OCI-LY1 (cell line): ENCODE measurements at regions not wholly inside any gene's neighbourhood (a gene's known extent, or its start where the extent isn't known, plus 50 kb on each side); places are given as distances from the start of the nearest gene placed in this dataset.

Experiments
- H2AFZ ChIP-seq: fragments of 200-600 bp; sonication (generic), shearing (Covaris generic); 2 replicates; pipeline ENCODE4 v1.6.0; 2014; ENCODE audit warnings: antibody characterized with exemption, mild to moderate bottlenecking, low read length
- H3F3A ChIP-seq: fragments of 200-600 bp; sonication (generic), shearing (Covaris generic); 2 replicates; pipeline ENCODE4 v1.6.0; 2014; ENCODE audit warnings: mild to moderate bottlenecking, antibody characterized with exemption, low read length, moderate library complexity; ENCODE audit not compliant: insufficient read depth
- H3K27ac ChIP-seq: fragments of 200-600 bp; sonication (generic); 2 replicates; pipeline ENCODE4 v1.5.1; 2014; ENCODE audit warnings: low read length, mixed run types, mild to moderate bottlenecking, low read depth; ENCODE audit not compliant: poor library complexity, severe bottlenecking
- H3K27me3 ChIP-seq: fragments of 200-600 bp; sonication (generic); 2 replicates; pipeline ENCODE4 v1.6.0; 2014; ENCODE audit warnings: antibody characterized with exemption, mild to moderate bottlenecking, low read length, moderate library complexity; ENCODE audit not compliant: insufficient read depth
- H3K36me3 ChIP-seq: fragments of 200-600 bp; sonication (generic); 2 replicates; pipeline ENCODE4 v1.6.1; 2014; ENCODE audit warnings: mild to moderate bottlenecking, antibody characterized with exemption, low read length, moderate library complexity, mixed read lengths; ENCODE audit not compliant: insufficient read depth
- H3K4me1 ChIP-seq: fragments of 200-600 bp; sonication (generic); 2 replicates; pipeline ENCODE4 v1.5.1; 2014; ENCODE audit warnings: mild to moderate bottlenecking, low read length, moderate library complexity; ENCODE audit not compliant: insufficient read depth, severe bottlenecking
- H3K4me2 ChIP-seq: fragments of 200-600 bp; sonication (generic), shearing (Covaris generic); 2 replicates; pipeline ENCODE4 v1.6.1; 2014; ENCODE audit warnings: low read length
- H3K4me3 ChIP-seq: fragments of 200-600 bp; sonication (generic); 2 replicates; pipeline ENCODE4 v1.5.1; 2014; ENCODE audit warnings: low read length, low read depth, mild to moderate bottlenecking, mixed read lengths; ENCODE audit not compliant: poor library complexity, severe bottlenecking
- H3K79me2 ChIP-seq: fragments of 200-600 bp; shearing (Covaris generic); 2 replicates; pipeline ENCODE4 v1.6.1; 2016; ENCODE audit warnings: mixed run types, low read length, mixed read lengths; ENCODE audit not compliant: insufficient read depth
- H3K9ac ChIP-seq: fragments of 200-600 bp; sonication (generic), shearing (Covaris generic); 2 replicates; pipeline ENCODE4 v1.6.1; 2014; ENCODE audit warnings: mild to moderate bottlenecking, low read length, mixed read lengths
- H3K9me2 ChIP-seq: fragments of 200-600 bp; sonication (generic), shearing (Covaris generic); 2 replicates; pipeline ENCODE4 v1.6.1; 2014; ENCODE audit warnings: low read depth, mild to moderate bottlenecking, low read length, mixed read lengths
- H3K9me3 ChIP-seq: fragments of 200-600 bp; shearing (Covaris generic); 2 replicates; pipeline ENCODE4 v1.6.1; 2014; ENCODE audit warnings: low read length, mixed read lengths
- H4K20me1 ChIP-seq: fragments of 200-600 bp; sonication (generic), shearing (Covaris generic); 2 replicates; pipeline ENCODE4 v1.6.0; 2016; ENCODE audit warnings: mild to moderate bottlenecking, low read length; ENCODE audit not compliant: insufficient read depth
- CTCF ChIP-seq: fragments of 200-600 bp; sonication (generic), shearing (Covaris generic); IDR thresholded peaks from 2 replicates; pipeline ENCODE4 v1.5.1; 2017; ENCODE audit warnings: mild to moderate bottlenecking, antibody characterized with exemption, low read length, moderate library complexity, mixed read lengths
- EZH2 ChIP-seq: fragments of 200-600 bp; sonication (generic), shearing (Covaris generic); IDR thresholded peaks from 2 replicates; pipeline ENCODE4 v1.8.0; 2017; ENCODE audit warnings: borderline replicate concordance, mixed run types, mild to moderate bottlenecking, antibody characterized with exemption, low read length, moderate library complexity, mixed read lengths

- Histone ChIP-seq H4K20me1 (no peaks in the 10 kb centered on the region), H3F3A (no peaks in the 10 kb centered on the region), H3K4me1 (peaks cover 11% of the 10 kb centered on the region), H3K9ac (no peak overlapping the region), H3K27me3 (no peaks in the 10 kb centered on the region), H3K27ac (no peak overlapping the region), H3K9me2 (no peaks in the 10 kb centered on the region), H3K79me2 (no peaks in the 10 kb centered on the region), H3K36me3 (no peaks in the 10 kb centered on the region), H3K4me3 (no peak overlapping the region), H2AFZ (no peak overlapping the region), H3K9me3 (no peaks in the 10 kb centered on the region), H3K4me2 (no peak overlapping the region)
- no peak for TF ChIP-seq EZH2
- no peak for TF ChIP-seq CTCF
Measured at GRCh38 chr3:104548401-104548800, 818.3 kb upstream of the ALCAM start.

- H3F3A ChIP-seq: no peaks in the 10 kb centered on the region
- H3K9me2 ChIP-seq: no peaks in the 10 kb centered on the region
- no peak overlapping the region for H2AFZ ChIP-seq
- H3K36me3 ChIP-seq: no peaks in the 10 kb centered on the region
- no peak overlapping the region for H3K27ac ChIP-seq
- H4K20me1 ChIP-seq: no peaks in the 10 kb centered on the region
- no peak overlapping the region for H3K4me3 ChIP-seq
- H3K9me3 ChIP-seq: no peaks in the 10 kb centered on the region
- no peak overlapping the region for H3K4me2 ChIP-seq
- H3K79me2 ChIP-seq: no peaks in the 10 kb centered on the region
- H3K27me3 ChIP-seq: no peaks in the 10 kb centered on the region
- H3K9ac ChIP-seq: no peak overlapping the region
- peaks cover 11% of the 10 kb centered on the region for H3K4me1 ChIP-seq
- TF ChIP-seq CTCF (no peak), EZH2 (no peak)
Measured at GRCh38 chr3:104549099-104549714, 817.5 kb upstream of the ALCAM start.

GRCh38 chr3:104553121-104553520, 813.6 kb upstream of the ALCAM start:
- Histone ChIP-seq H3F3A (no peaks in the 10 kb centered on the region), H4K20me1 (no peaks in the 10 kb centered on the region), H3K9me2 (no peaks in the 10 kb centered on the region), H3K4me1 (peaks cover 15% of the 10 kb centered on the region), H3K9ac (no peak overlapping the region), H3K27ac (no peak overlapping the region), H3K79me2 (no peaks in the 10 kb centered on the region), H3K9me3 (no peaks in the 10 kb centered on the region), H3K4me2 (no peak overlapping the region), H3K36me3 (no peaks in the 10 kb centered on the region), H3K4me3 (no peak overlapping the region), H3K27me3 (no peaks in the 10 kb centered on the region), H2AFZ (no peak overlapping the region)
- no peak for TF ChIP-seq CTCF
- TF ChIP-seq EZH2: no peak
